GM12875 (cell line): ENCODE measurements at regions not wholly inside any gene's neighbourhood (a gene's known extent, or its start where the extent isn't known, plus 50 kb on each side); places are given as distances from the start of the nearest gene placed in this dataset.

Source experiments
- H3K4me3 ChIP-seq: one replicate; pipeline ENCODE4 v1.5.1; 2011; ENCODE audit warnings: low read depth, low read length, control low read depth
- CTCF ChIP-seq: IDR thresholded peaks from 2 replicates; pipeline ENCODE4 v1.5.1; 2011; ENCODE audit warnings: low read depth, mild to moderate bottlenecking, control low read depth, inconsistent platforms, low read length, moderate library complexity, borderline replicate concordance; ENCODE audit not compliant: insufficient read depth

DNA sequence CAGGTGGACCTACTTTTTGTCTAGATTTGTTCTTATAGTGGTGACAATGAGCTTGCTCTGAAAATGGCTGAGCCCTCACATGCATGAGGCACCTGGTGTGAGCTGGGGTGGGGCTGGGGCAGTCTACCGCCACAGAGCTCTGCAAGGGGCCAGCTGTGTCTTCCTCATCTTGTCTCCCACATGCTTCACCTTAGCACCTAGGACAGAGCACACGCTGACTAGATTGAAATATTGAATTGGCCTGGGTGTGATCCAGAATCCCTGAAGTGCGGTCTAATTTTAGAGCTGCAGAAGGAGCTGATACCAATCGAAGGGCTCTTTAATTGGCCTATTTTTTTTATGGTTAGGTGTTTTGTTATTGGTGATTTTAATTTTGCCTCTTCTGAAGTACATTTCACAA is 126.1 kb upstream of the NFIB start:
- no peak for TF ChIP-seq CTCF
- H3K4me3 ChIP-seq, result no peak overlapping the region

DNA sequence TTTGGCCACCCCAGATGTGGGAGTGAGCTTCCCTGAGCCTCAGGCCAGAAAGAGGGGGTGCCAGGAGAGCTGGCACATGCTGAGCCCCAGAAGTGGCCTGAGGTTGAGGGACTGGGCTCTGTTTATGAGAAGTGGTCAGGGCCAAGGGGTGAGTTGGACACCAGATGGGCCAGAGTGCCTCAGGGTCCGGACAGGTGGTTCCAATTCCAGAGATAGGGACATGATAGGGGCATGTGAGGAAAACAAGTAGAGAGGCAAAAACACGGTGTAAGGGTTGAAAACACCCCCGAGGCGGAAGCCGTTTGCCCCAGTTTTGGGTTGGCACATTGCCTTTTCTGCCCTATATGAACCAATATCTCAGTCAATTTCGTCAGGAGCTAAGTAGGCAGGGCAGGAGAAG is 125.6 kb upstream of the NFIB start:
- no peak for TF ChIP-seq CTCF
- H3K4me3 ChIP-seq, result no peak overlapping the region

DNA sequence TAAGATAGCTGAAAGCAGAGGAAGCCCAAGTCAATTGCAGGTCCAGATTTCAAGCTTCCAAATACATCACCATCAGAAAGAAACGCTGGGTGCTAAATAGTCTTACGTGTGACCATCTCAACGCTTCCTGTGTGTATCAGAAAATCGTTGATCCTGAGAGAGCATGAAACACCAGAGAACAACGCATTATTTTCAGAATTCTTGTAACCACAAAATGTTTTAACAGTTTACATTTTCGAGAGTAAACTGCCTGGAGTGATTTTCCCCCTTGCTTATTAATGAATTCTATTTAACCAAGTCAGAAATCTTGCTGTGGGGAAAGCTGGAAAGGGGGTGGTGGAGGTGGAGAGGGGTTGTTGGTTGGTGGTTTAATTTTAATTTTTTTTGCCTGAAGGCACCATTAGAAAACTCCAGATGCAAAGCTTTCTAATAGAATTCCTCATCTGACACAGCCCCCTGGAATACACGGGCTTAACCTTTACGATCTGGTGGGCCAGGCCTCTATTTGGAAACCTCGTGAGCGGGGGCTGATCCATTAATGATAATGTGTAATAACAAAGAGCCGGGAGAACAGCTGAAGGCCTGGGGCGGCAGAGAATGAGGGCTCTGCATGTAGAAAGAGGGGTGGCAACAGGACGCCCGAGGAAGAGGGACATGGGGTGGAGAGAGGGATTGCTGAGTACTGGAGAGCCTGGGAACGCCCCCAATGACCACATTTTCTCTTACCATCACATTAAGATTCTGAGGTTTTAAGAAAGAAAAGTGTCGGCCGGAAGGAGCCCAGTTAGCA is 124.5 kb upstream of the NFIB start:
- TF ChIP-seq CTCF, result no peak
- no peak overlapping the region for H3K4me3 ChIP-seq

GRCh38 chr9:14437354-14438231 is 123.7 kb upstream of the NFIB start:
- no peak overlapping the region for H3K4me3 ChIP-seq
- no peak for TF ChIP-seq CTCF

DNA sequence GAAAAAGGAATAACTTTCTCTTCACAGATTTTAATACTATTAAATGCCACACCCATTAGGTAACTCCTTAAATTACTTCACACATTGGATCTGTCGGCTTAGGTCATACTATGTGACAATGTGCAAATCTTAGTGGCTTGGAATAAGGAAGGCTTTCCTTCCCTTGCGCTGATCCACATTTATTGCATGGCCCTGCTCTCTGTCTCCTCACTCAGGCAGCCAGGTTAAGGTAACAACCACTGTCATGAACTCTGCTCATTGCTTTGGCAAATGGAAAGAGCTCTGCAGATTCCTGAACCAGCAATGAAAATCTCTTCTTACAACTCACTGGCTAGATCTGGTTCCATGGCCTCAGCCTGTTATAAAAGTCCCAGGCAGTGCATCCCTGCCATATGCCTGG is 121.9 kb upstream of the NFIB start:
- no peak for TF ChIP-seq CTCF

GRCh38 chr9:14434971-14435718 is 121.2 kb upstream of the NFIB start:
- no peak for TF ChIP-seq CTCF
- H3K4me3 ChIP-seq, result no peak overlapping the region

More for the DNA sequence above, 121.9 kb upstream of the NFIB start:
- no peak overlapping the region for H3K4me3 ChIP-seq

DNA sequence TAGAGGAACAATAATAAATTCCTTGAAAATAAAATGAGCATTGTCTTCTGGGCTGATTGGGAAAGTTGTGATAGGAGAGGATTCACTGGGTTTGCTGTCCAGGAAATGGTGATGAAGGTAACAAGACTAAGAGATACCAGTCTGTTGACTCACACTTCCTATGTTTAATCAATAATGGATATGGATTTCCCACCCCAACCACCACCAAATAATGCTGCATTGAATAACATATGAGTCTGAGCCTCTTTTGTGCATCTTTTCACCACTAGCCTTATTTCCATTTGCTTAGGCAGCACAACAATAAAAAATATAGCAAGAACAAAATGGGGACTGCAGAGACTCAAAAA is 120.2 kb upstream of the NFIB start:
- TF ChIP-seq CTCF, result no peak
- no peak overlapping the region for H3K4me3 ChIP-seq
